Loucy (cell line): ENCODE measurements at regions not wholly inside any gene's neighbourhood (a gene's known extent, or its start where the extent isn't known, plus 50 kb on each side); places are given as distances from the start of the nearest gene placed in this dataset.

Source experiments
- H2AFZ ChIP-seq: fragments of 200-600 bp; sonication (generic); 2 replicates; pipeline ENCODE4 v1.6.0; 2016; ENCODE audit warnings: antibody characterized with exemption, mild to moderate bottlenecking, low read length, moderate library complexity
- H3F3A ChIP-seq: fragments of 200-600 bp; 2 replicates; pipeline ENCODE4 v1.6.0; 2016; ENCODE audit warnings: antibody characterized with exemption, low read depth, mild to moderate bottlenecking
- H3K27me3 ChIP-seq: fragments of 200-600 bp; sonication (generic); 2 replicates; pipeline ENCODE4 v1.6.1; 2014; ENCODE audit warnings: low read length, mild to moderate bottlenecking; ENCODE audit not compliant: insufficient read depth, poor library complexity, severe bottlenecking
- H3K36me3 ChIP-seq: fragments of 200-600 bp; sonication (generic); 2 replicates; pipeline ENCODE4 v1.6.1; 2016; ENCODE audit warnings: low read length; ENCODE audit not compliant: insufficient read depth
- H3K4me1 ChIP-seq: fragments of 200-600 bp; sonication (generic); 2 replicates; pipeline ENCODE4 v1.5.1; 2014; ENCODE audit warnings: low read length, mild to moderate bottlenecking; ENCODE audit not compliant: insufficient read depth, poor library complexity, severe bottlenecking
- H3K4me2 ChIP-seq: fragments of 200-600 bp; sonication (generic); 2 replicates; pipeline ENCODE4 v1.6.0; 2014; ENCODE audit warnings: antibody characterized with exemption, low read length, low read depth, mild to moderate bottlenecking; ENCODE audit not compliant: poor library complexity, severe bottlenecking
- H3K4me3 ChIP-seq: fragments of 200-600 bp; sonication (generic); 2 replicates; pipeline ENCODE4 v1.5.1; 2014; ENCODE audit warnings: low read length, mild to moderate bottlenecking, mixed read lengths; ENCODE audit not compliant: poor library complexity, severe bottlenecking
- H3K79me2 ChIP-seq: fragments of 200-600 bp; sonication (generic); 2 replicates; pipeline ENCODE4 v1.6.1; 2014; ENCODE audit warnings: low read length; ENCODE audit not compliant: insufficient read depth
- H3K9ac ChIP-seq: fragments of 200-600 bp; sonication (generic); 2 replicates; pipeline ENCODE4 v1.6.0; 2014; ENCODE audit warnings: mild to moderate bottlenecking, low read depth, low read length, moderate library complexity; ENCODE audit not compliant: poor library complexity, severe bottlenecking
- H3K9me2 ChIP-seq: fragments of 200-600 bp; sonication (generic); replicated peaks from 2 replicates; pipeline ENCODE4 v1.6.1; 2016; ENCODE audit warnings: low read depth, low read length, mixed read lengths
- H3K9me3 ChIP-seq: fragments of 200-600 bp; sonication (generic); 2 replicates; pipeline ENCODE4 v1.6.1; 2014; ENCODE audit warnings: mild to moderate bottlenecking, antibody characterized with exemption, low read length, low read depth; ENCODE audit not compliant: insufficient read depth
- H4K20me1 ChIP-seq: fragments of 200-600 bp; sonication (generic); 2 replicates; pipeline ENCODE4 v1.6.0; 2014; ENCODE audit warnings: antibody characterized with exemption, low read length, mild to moderate bottlenecking; ENCODE audit not compliant: insufficient read depth, poor library complexity, severe bottlenecking
- CTCF ChIP-seq: fragments of 200-600 bp; sonication (generic); conservative IDR thresholded peaks from 2 replicates; pipeline ENCODE4 v1.5.1; 2014; ENCODE audit warnings: mild to moderate bottlenecking, antibody characterized with exemption, low read length
- EZH2phosphoT487 ChIP-seq: fragments of 200-600 bp; IDR thresholded peaks from 2 replicates; pipeline ENCODE4 v1.6.1; 2018; ENCODE audit warnings: antibody characterized with exemption, mild to moderate bottlenecking, moderate library complexity, borderline replicate concordance

- Histone ChIP-seq H3K4me3 (no peak overlapping the region), H3F3A (no peaks in the 10 kb centered on the region), H3K4me2 (no peak overlapping the region), H3K36me3 (no peaks in the 10 kb centered on the region), H3K27me3 (no peaks in the 10 kb centered on the region), H3K9me3 (no peaks in the 10 kb centered on the region), H3K4me1 (no peaks in the 10 kb centered on the region), H2AFZ (no peak overlapping the region), H3K9ac (no peak overlapping the region), H3K79me2 (no peaks in the 10 kb centered on the region), H3K9me2 (no peaks in the 10 kb centered on the region), H4K20me1 (no peaks in the 10 kb centered on the region)
- no peak for TF ChIP-seq EZH2phosphoT487
Measured at GRCh38 chr18:39635966-39636365, 2070.4 kb upstream of the CELF4 start.

- no peak for TF ChIP-seq EZH2phosphoT487
- no peak for TF ChIP-seq CTCF
Measured at GRCh38 chr18:39635192-39635591, 2069.6 kb upstream of the CELF4 start.

GRCh38 chr18:39627936-39628335 lies 2062.3 kb upstream of the CELF4 start:
- H3K4me2 ChIP-seq = no peak overlapping the region

More at GRCh38 chr18:39635192-39635591, 2069.6 kb upstream of the CELF4 start:
- no peaks in the 10 kb centered on the region for H3K9me3 ChIP-seq
- H3K9me2 ChIP-seq = no peaks in the 10 kb centered on the region
- no peak overlapping the region for H3K4me2 ChIP-seq
- H3K27me3 ChIP-seq = no peaks in the 10 kb centered on the region
- H3K4me1 ChIP-seq = no peaks in the 10 kb centered on the region
- H4K20me1 ChIP-seq = no peaks in the 10 kb centered on the region
- H3K36me3 ChIP-seq = no peaks in the 10 kb centered on the region
- H3K79me2 ChIP-seq = no peaks in the 10 kb centered on the region
- H3K9ac ChIP-seq = no peak overlapping the region
- H3K4me3 ChIP-seq = no peak overlapping the region
- no peak overlapping the region for H2AFZ ChIP-seq
- H3F3A ChIP-seq = no peaks in the 10 kb centered on the region

More at GRCh38 chr18:39627936-39628335, 2062.3 kb upstream of the CELF4 start:
- H3K9me2 ChIP-seq = no peaks in the 10 kb centered on the region
- H3K27me3 ChIP-seq = no peaks in the 10 kb centered on the region
- no peak overlapping the region for H2AFZ ChIP-seq
- H3K79me2 ChIP-seq = no peaks in the 10 kb centered on the region
- no peaks in the 10 kb centered on the region for H3F3A ChIP-seq
- H3K36me3 ChIP-seq = no peaks in the 10 kb centered on the region
- H3K9me3 ChIP-seq = no peaks in the 10 kb centered on the region
- TF ChIP-seq EZH2phosphoT487 = no peak
- no peak for TF ChIP-seq CTCF
- H3K9ac ChIP-seq = no peak overlapping the region
- no peaks in the 10 kb centered on the region for H4K20me1 ChIP-seq
- no peaks in the 10 kb centered on the region for H3K4me1 ChIP-seq
- no peak overlapping the region for H3K4me3 ChIP-seq
